OCI-M2 (cell line): ENCODE measurements at regions not wholly inside any gene's neighbourhood (a gene's known extent, or its start where the extent isn't known, plus 50 kb on each side); places are given as distances from the start of the nearest gene placed in this dataset.
"Not testable (repeated sequence)": the region's sequence is repeated elsewhere in the genome, so short reads cannot be mapped to it uniquely, and the experiment has no call there.

Source experiments
- DNase-seq: peaks from one replicate; lab custom pipeline; 2025; ENCODE audit not compliant: unreplicated experiment; lab: John Stamatoyannopoulos, UW

DNA sequence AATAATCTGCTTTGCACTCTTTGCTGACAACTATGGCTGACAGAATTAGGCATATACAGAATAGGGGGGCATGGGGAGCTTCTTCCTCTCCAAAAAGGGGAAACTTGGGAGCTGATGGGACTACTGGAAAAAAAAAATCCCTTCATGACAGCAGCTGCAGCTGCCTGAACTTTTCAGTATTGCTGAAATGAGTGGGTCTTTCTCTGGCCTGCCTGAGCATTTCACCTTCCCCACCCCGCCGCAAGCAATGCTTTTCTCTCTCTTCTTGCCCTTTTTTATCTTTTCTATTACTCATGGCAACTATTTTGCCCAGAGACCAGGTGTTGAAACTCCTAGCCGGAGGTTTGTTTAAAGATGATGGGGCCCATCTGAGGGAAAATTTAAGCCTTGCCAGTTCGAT is 244.9 kb downstream of the SEMA3D start:
- no peak for DNase-seq

DNA sequence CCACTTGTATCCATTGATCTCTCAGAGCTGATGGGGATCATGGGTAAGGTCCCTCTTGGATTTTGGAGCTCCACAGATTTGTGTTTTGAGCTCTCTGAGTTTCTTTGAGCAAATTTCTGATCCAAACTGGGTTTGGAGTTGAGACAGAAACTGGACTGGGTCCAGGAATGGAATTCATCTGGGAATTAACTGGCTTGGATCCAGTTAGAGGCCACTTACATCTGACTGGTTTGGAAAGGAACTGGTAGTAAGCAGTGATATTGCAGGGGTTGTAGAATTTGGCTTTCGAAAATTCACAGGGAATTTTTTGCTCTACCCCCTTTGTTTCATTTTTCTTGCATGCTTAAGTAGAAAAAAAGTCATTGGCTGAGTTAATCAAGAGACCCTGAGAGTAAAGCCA is 245.6 kb downstream of the SEMA3D start:
- DNase-seq: no peak

DNA sequence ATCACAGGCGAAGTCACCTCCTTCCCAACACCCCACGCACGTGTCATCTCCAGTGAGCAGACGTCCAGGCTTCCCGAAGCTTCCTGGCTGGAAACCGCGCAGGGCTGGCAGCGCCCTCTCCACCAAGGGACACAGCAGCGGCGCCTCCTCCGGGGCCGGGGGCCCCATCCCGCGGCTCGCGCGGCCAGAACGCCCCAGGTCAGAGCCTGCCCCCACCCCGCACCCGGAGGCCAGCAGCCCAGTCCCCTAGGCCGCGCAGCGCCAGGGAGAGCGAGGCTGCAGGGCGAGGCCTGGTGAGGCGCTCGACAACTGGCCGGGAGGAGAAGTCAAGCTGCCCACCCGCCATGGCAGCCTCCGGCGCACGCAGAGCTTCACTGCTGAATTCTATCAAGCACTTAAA is 247.0 kb downstream of the SEMA3D start:
- DNase-seq: no peak

DNA sequence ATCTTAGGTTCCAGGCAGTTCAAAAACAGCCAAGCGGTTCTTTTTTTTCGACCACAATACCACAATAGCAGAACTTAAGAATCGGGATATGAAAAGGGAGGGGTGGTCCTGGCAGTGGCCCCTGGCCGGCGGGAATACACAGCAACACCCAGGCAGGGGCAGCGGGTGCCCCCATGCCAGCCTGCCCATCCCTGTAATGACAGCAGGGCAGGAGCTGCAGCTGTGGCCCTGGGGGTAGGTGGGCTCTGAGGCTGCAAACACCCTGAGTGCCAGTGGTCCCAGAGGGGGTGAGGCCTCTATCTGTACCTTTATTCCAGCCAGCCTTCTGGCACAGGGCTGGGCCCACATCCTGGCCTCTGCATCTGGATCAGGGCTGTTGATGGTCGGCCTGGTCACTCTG is 247.4 kb downstream of the SEMA3D start:
- DNase-seq: no peak

DNA sequence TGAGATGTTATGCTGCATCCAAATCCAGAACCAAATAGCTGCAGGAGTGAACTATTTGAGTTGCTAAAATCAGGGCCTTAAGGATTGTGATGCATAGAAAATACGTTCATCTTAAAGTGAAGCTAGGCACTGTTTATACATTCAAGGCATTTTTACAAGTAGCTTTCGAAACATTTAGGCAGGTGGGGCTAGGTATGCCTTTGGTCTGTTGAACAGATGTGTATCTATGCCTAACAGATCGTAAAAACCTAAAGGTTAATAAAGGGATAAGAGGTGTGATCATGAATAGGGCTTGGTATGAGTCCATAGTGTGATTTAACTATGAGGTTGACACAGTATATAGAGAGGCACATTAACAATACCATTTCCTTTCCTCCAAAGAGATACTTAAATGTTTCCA is 262.5 kb downstream of the SEMA3D start:
- no peak for DNase-seq

DNA sequence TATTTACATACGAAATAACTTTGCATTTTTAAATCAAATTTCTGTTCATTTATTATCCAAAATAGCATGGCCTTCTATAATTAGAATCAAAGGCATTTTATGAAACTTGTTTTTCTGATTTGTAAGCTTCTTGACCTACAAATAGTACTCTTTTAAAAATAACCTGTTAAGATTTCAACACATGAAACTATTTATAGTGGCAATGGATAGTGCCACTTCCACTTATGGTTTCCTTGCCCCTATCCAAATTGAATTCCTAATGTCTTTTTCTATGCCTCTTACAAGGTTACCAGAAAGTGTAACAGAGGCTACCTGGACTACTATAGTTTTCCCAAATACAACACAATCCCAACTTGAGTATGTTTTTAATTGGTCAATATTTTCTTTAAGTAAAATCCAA is 263.5 kb downstream of the SEMA3D start:
- no peak for DNase-seq

DNA sequence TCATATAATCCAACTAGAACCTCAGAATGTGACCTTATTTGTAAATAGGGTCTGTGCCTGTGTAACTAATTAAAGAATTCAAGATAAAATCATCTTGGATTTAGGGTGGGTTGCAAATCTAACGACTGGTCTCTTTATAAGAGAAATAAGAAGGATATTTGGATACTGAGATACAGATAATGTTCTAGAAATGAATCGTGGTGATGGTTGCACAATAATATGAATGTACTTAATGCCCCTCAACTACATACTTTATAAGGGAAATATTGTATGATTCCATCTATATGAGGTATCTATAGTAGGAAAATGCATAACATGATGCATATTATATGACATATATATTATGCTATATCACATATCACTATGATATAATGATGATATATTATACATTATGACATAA is 265.7 kb downstream of the SEMA3D start:
- no peak for DNase-seq

DNA sequence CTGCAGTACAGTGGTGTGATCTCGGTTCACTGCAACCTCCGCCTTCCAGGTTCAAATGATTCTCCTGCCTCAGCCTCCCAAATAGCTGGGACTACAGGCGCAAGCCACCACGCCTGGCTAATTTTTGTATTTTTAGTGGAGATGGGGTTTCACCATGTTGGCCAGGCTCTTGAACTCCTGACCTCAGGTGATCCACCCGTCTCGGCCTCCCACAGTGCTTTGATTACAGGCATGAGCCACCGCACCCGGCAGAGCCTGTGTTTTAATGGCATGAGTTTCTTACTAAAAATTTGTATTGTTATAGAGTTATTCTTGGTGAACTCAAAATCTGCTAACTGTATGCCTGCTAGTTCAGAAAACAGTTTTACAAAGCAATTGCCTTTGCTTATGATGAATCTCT is 269.9 kb downstream of the SEMA3D start:
- DNase-seq: not testable (repeated sequence)

DNA sequence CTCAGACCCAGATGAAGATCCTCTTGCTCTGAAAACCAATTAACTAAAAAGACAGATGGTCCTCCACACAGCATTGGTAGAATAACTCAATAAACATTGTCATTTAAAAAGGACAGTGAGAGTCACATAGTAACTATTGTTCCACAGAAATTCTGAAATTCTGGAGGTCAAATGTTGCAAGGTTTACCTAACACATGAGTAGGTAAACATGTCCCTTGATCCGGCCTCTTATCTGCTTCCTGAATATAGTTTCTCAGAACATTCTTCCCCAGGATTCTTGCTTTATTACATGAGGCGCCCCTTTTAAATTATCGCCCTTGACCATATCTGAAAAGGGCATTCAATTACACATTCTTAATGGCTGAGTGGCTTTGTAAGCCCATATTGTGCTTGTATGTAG is 270.7 kb downstream of the SEMA3D start:
- DNase-seq: no peak

DNA sequence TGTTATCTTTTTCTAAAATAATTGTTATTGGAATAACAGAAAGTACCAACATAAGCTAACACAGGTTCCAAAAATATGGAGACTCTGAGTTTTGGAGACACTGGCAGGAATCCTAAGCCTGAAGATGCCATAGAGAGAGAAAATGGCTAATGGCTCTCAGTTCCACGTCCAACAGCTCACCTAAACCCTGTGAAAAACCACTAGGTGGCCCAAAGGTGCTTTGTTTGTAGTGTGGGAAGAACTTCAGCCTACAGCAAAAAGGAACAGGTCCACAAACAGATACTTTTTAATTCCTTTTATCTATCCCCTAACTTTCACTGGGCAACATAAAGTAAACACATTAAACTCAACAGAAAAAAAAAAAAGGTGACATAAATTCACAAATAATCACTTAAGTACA is 272.3 kb downstream of the SEMA3D start:
- no peak for DNase-seq

DNA sequence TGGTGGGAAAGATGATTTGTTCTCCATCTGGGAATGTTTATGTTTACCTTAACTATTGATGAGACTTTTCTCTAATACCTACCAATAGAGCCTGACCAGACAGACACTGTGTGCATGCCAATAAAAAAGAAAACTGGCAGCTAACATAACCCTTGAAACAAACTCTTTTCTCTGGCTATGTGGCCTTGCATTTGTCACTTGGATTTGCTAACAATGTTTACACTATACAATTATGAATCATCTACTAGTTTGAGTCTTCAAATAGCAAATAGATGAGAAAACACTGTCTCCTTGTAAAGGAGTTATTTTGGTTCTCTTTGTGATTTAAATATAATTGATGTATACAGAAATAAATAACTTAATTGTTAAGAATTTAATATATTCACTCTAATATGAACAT is 273.1 kb downstream of the SEMA3D start:
- no peak for DNase-seq

DNA sequence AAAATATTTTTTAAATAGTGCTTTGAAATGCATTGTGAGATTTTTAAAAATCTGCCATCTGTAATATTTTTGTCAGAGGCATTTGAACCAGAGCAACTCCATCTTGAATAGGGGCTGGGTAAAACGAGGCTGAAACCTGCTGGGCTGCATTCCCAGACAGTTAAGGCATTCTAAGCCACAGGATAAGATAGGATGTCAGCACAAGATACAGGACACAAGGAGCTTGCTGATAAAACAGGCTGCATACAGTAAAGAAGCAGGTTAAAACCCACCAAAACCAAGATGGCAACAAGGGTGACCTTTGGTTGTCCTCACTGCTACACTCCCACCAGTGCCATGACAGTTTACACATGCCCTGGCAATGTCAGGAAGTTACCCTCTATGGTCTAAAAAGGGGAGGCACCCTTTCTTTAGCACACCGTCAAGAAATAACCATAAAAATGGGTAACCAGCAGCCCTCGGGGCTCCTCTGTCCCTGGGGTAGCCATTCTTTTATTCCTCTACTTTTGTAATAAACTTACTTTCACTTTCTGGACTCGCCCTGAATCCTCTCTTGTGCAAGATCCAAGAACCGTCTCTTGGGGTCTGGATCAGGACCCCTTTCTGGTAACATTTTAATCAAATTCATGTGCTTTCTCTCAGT is 273.7 kb downstream of the SEMA3D start:
- no peak for DNase-seq

DNA sequence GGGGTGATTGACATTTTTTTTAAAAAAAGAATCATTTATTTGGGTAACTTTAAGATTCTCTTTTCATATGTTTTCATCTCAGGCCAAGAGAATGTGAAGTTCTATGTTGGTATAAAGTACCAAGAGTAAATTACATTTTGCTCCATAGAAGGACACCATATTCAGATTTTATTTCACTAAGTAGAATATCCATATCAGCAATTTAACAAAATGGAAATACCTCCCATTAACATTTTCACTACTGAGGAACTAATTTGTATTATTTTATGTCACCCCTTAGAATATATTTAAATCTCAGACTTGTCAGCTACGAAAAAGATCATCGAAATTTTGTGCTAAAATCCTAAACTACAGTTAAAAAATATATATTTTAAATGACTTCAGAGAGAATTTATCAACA is 274.3 kb downstream of the SEMA3D start:
- no peak for DNase-seq

DNA sequence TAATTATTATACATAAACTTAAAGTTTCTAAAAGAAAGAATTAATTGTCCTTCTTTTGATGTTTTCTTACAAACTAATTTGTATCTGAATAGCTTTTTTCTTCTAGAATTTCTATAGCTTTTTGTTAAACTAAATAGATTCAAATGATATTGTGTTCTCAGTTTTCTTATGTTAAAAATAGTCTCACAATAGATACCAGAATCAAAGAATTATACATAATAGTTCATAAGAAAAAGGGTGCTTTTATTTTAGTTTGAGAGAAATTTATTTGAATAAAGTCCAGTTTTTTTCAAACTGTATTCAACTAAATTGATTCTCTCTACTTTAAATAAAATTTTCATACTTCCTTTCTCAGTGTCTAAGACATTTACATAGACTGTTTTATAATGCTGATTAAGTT is 274.8 kb downstream of the SEMA3D start:
- DNase-seq: no peak

DNA sequence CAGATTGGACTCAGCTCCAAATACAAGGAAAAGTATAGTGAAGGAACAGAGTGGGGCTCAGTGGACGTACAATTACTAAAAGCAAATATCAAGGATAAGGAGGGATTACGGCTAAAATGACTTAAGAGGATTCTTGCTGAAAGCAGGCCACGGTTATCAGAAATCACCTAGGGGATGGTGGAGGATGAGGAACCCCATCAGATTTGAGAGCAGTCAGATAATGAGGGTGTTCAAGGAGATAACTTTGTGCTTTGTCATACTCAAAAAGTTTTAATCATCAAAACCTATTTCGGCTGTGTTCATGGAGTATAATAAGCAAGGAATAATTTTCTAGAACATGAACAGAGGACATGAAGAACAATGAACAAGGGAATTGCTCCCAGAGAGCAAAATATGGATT is 275.8 kb downstream of the SEMA3D start:
- DNase-seq: no peak

DNA sequence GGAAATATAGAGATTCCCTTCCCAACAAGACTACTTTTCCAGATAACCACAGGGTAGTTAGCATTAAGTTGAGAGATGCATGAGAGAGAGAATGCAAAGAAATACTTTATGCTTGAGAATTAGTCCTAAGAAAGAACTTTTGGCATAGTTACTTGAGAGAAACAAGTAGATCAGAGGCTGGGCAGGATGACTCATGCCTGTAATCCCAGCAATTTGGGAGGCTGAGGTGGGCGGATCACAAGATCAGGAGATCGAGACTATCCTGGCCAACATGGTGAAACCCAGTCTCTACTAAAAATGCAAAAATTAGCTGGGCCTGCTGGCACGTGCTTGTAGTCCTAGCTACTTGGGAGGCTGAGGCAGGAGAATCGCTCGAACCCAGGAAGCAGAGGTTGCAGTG is 276.5 kb downstream of the SEMA3D start:
- not testable (repeated sequence) for DNase-seq

DNA sequence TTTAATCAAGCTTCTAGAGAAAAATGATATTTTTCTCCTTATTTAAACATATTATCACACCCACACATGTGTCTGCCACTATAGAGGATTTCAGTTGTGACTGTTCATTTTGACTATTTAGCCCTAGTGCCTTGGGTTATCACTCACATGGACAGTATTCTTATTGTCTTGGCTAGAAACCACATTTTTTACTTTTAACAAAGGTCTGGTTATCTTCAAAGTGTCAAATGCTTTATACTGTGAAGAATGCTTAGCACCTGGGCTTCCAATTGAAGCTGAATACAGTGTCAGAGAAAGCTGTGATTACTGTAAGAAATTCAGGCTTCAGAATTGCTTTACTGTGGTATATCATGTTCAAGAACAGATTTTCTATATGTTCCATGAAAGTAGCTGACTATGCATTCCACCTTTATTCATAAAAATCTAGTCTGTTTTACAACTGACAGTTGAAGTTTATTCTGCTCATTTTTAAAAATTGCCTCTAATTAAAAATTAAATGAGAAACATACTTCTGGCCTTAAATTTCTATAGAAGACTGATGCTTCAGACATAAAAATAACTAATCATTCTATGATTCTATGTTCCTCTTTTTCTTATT is 278.6 kb downstream of the SEMA3D start:
- no peak for DNase-seq

DNA sequence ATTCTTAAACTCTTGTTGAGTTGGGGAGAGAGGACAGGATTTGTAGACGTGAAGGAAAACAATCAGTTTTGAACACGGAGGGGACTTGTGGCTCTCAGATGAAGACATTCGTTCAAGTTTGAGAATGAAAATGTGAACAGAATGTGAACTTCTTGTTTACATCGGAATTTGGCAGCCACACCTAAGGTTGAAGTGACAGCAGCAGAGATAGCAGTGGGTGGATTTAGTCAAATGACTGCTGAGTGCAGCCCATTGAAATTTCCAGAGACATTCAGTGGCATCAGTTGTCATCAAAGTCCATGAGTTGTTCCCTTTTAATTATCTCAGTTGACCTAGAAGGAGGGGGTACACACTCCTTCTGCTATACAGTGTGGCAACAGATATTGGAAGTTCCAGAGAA is 280.0 kb downstream of the SEMA3D start:
- no peak for DNase-seq

DNA sequence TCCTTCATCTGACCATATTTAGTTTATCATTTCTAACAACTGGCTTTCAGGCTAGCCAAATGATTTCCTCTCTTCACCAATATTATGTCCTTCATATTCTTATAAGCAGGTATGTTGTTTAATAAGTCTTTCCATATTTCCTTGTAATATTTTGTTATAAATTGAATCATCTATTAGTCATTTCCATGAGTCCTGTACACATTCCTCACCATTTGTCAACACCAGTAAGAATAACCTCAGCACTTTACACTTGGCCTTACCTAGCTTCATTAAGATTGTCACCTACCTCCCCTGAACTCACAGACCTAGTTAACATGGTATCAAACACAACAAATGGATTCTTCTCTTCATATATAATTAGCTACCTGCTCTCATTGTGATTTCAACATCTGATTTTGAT is 282.3 kb downstream of the SEMA3D start:
- DNase-seq: no peak

DNA sequence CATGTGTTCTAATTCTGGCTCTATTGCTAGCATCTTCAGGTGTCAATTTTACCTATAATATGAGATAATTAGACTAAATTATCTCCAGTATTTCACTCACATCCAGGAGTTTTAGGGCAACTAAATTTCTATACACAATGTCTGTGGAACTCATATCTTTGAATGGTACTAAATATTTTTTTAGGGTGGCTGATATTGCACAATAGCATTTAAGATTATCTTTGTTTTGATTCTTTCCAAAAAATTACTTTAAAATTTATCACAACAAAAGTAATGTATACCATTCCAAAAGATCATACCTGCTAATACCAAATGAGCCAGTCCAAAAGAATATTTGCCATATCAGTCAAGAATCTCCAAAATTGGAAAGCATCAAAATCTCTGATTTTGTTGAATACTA is 285.5 kb downstream of the SEMA3D start:
- DNase-seq: no peak

DNA sequence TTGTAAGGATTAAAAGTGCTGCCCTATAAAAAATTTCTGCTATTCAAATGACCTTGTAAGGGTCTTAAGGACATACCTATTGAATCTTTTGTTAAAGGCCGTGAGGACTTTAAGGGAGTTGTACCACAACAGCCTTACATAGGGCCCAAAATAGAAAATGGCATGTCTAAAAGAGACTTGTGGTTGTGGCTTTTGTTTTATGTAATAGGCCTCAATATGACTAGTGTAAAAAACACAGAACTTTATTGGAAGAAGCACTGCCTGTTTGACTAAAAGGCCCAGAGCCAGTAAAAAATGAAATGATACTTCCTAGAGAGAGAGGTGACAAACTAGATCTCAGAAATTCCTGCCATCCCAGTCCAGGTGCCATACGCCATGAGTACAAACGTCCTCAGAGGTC is 286.6 kb downstream of the SEMA3D start:
- DNase-seq: no peak

DNA sequence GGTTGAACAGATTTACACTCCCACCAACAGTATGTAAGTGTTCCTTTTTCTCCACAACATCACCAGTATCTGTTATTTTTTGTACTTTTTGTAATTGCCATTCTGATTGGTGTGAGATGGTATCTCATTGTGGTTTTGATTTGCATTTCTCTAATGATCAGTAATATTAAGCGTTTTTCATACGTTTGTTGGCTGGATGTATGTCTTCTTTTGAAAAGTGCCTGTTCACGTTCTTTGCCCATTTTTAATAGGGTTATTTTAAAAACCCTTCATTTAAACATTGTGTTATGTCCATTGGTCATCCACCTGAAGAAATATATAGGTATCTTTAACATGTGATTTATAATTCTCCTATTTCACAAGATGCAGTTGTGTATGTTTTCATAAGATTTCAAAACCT is 291.3 kb downstream of the SEMA3D start:
- no peak for DNase-seq

DNA sequence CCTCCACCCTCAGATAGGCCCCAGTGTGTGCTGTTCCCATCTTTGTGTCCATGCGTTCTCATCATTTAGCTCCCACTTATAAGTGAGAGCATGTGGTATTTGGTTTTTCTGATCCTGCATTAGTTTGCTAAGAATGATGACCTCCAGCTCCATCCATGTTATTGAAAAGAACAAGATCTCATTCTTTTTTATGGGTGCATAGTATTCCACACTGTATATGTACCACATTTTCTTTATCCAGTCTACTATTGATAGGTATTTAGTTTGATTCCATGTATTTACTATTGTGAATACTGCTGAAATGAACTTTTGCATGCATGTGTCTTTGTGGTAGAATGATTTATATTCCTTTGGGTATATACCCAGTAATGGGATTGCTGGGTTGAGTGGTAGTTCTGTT is 303.3 kb downstream of the SEMA3D start:
- DNase-seq: not testable (repeated sequence)
